ENCODE measurements at regions not wholly inside any gene's neighbourhood (a gene's known extent, or its start where the extent isn't known, plus 50 kb on each side); places are given as distances from the start of the nearest gene placed in this dataset.

GRCh38 chr1:227465256-227465655 lies 98.1 kb upstream of the ZNF678 start:
- no peak for TF ChIP-seq POLR2AphosphoS5 (IDR thresholded peaks at IDR 0.05; ENCODE audit: borderline replicate concordance, low read depth, low read length)
- no peak for TF ChIP-seq EZH2 (IDR thresholded peaks at IDR 0.05)

All from SK-N-MC (cell line).